SU-DHL-6 (cell line): ENCODE measurements at regions not wholly inside any gene's neighbourhood (a gene's known extent, or its start where the extent isn't known, plus 50 kb on each side); places are given as distances from the start of the nearest gene placed in this dataset.
"Not testable (repeated sequence)": the region's sequence is repeated elsewhere in the genome, so short reads cannot be mapped to it uniquely, and the experiment has no call there.

Experiments
- CTCF ChIP-seq: fragments of 200-600 bp; sonication (generic); IDR thresholded peaks from one replicate; pipeline ENCODE4 v1.5.1; 2017; ENCODE audit warnings: antibody characterized with exemption, mild to moderate bottlenecking, low read length, moderate library complexity; ENCODE audit not compliant: insufficient read depth, poor library complexity, severe bottlenecking
- EZH2phosphoT487 ChIP-seq: fragments of 200-600 bp; sonication (generic), shearing (Covaris generic); conservative IDR thresholded peaks from 2 replicates; pipeline ENCODE4 v1.6.1; 2018; ENCODE audit warnings: mild to moderate bottlenecking, antibody characterized with exemption, low read length, moderate library complexity, mixed read lengths

GRCh38 chr16:88190592-88191095, 192.1 kb upstream of the ZNF469 start:
- not testable (repeated sequence) for TF ChIP-seq CTCF, EZH2phosphoT487
